ENCODE measurements at regions not wholly inside any gene's neighbourhood (a gene's known extent, or its start where the extent isn't known, plus 50 kb on each side); places are given as distances from the start of the nearest gene placed in this dataset.

DNA sequence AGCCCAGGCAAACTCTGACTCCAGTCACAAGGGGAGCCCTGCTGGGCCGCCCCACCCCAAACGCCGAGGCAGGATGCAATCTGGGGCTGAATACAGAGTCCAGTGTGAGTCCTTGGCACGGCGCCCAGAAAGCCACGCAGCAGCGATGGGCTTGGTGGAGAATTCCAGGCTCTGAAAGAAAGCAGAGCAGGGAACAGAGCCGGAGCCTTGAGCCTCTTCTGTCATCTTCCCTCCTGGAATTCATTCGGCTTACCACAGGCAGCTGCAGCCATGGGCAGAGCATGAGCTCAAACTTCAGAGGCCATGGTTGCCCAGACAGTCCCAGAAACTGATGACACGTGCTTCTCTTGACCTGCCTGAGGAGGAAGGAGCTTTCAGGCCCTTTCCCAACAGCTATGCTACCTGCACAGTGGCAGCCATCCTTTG, 441.1 kb upstream of the JARID2 start:
- TF ChIP-seq, protein P1, sequence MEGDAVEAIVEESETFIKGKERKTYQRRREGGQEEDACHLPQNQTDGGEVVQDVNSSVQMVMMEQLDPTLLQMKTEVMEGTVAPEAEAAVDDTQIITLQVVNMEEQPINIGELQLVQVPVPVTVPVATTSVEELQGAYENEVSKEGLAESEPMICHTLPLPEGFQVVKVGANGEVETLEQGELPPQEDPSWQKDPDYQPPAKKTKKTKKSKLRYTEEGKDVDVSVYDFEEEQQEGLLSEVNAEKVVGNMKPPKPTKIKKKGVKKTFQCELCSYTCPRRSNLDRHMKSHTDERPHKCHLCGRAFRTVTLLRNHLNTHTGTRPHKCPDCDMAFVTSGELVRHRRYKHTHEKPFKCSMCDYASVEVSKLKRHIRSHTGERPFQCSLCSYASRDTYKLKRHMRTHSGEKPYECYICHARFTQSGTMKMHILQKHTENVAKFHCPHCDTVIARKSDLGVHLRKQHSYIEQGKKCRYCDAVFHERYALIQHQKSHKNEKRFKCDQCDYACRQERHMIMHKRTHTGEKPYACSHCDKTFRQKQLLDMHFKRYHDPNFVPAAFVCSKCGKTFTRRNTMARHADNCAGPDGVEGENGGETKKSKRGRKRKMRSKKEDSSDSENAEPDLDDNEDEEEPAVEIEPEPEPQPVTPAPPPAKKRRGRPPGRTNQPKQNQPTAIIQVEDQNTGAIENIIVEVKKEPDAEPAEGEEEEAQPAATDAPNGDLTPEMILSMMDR (IDR thresholded peaks at IDR 0.05), result no peak
- TF ChIP-seq POLR2AphosphoS5 (IDR thresholded peaks at IDR 0.05; ENCODE audit: insufficient read depth in 1 of 2, low read depth in 1 of 2), result peak in 1 of 2 donors; percentile 14
